Calu3 (cell line): ENCODE measurements at regions not wholly inside any gene's neighbourhood (a gene's known extent, or its start where the extent isn't known, plus 50 kb on each side); places are given as distances from the start of the nearest gene placed in this dataset.

ENCODE experiments used
- BruUV-seq: library from RNA; stranded (reverse); fragments of 400-500 nt; replicated peaks from 2 replicates; lab custom pipeline; 2021; lab: Mats Ljungman, UMichigan
- CTCF ChIA-PET: fragments of 300-600 bp; sonication (Branson Sonifier 250); formaldehyde crosslinking; loops from one replicate; lab custom pipeline; 2022; ENCODE audit warnings: antibody characterized with exemption; lab: Charles Lee
- DNase-seq: peaks from one replicate; pipeline ENCODE4 v3.0.0; 2022
- H3K27ac Mint-ChIP-seq: one replicate; pipeline ENCODE4 v1.8.0; 2022; ENCODE audit warnings: mixed read lengths; ENCODE audit not compliant: unreplicated experiment
- H3K27me3 Mint-ChIP-seq: one replicate; pipeline ENCODE4 v1.8.0; 2022; ENCODE audit warnings: mixed read lengths; ENCODE audit not compliant: unreplicated experiment
- H3K36me3 Mint-ChIP-seq: one replicate; pipeline ENCODE4 v1.8.0; 2022; ENCODE audit warnings: mild to moderate bottlenecking, moderate library complexity, mixed read lengths; ENCODE audit not compliant: insufficient read depth, unreplicated experiment
- H3K4me1 Mint-ChIP-seq: one replicate; pipeline ENCODE4 v1.8.0; 2022; ENCODE audit warnings: mild to moderate bottlenecking, low read depth, mixed read lengths; ENCODE audit not compliant: unreplicated experiment
- H3K4me3 Mint-ChIP-seq: one replicate; pipeline ENCODE4 v1.8.0; 2022; ENCODE audit warnings: mild to moderate bottlenecking, low read depth, moderate library complexity, mixed read lengths; ENCODE audit not compliant: unreplicated experiment
- H3K9me3 Mint-ChIP-seq: one replicate; pipeline ENCODE4 v1.8.0; 2022; ENCODE audit warnings: low read depth, mixed read lengths; ENCODE audit not compliant: unreplicated experiment
- CTCF ChIP-seq: fragments of 200-600 bp; IDR thresholded peaks from one replicate; pipeline ENCODE4 v1.8.0; 2022; ENCODE audit warnings: antibody characterized with exemption; ENCODE audit not compliant: unreplicated experiment
- intact Hi-C: fragments of 100-400 bp; cut with micrococcal nuclease; formaldehyde crosslinking; loops from one replicate; pipeline ENCODE4 v1.10.0; 2022; ENCODE audit not compliant: unreplicated experiment

- DNase-seq = no peak
- H3K27me3 Mint-ChIP-seq = no peaks in the 10 kb centered on the region
- intact Hi-C loops = no loop called here
- CTCF ChIA-PET = interaction anchor here (0.6 kb wide), 1 partner anchor 192 kb away, joined by 7 read pairs; no protein-coding TSS in a partner anchor
- H3K9me3 Mint-ChIP-seq = no peaks in the 10 kb centered on the region
- no TSS peak for BruUV-seq
- H3K27ac Mint-ChIP-seq = no peak overlapping the region
- H3K4me1 Mint-ChIP-seq = peaks cover 11% of the 10 kb centered on the region
- H3K4me3 Mint-ChIP-seq = no peak overlapping the region
- H3K36me3 Mint-ChIP-seq = no peaks in the 10 kb centered on the region
- TF ChIP-seq CTCF = no peak
These were observed 98.8 kb upstream of the CASK start for GRCh38 chrX:42022158-42022557.

- no peak overlapping the region for H3K27ac Mint-ChIP-seq
- no peaks in the 10 kb centered on the region for H3K4me1 Mint-ChIP-seq
- CTCF ChIA-PET = interaction anchor here (0.5 kb wide), 1 partner anchor 708 kb away, joined by 3 read pairs; no protein-coding TSS in a partner anchor
- H3K4me3 Mint-ChIP-seq = no peak overlapping the region
- H3K36me3 Mint-ChIP-seq = no peaks in the 10 kb centered on the region
- DNase-seq = no peak
- intact Hi-C loops = no loop called here
- H3K9me3 Mint-ChIP-seq = no peaks in the 10 kb centered on the region
- no peaks in the 10 kb centered on the region for H3K27me3 Mint-ChIP-seq
- no peak for TF ChIP-seq CTCF
- no TSS peak for BruUV-seq
These were observed 97.7 kb upstream of the CASK start for GRCh38 chrX:42021058-42021457.

- Mint-ChIP-seq H3K27me3 (no peaks in the 10 kb centered on the region), H3K4me3 (no peak overlapping the region), H3K27ac (no peak overlapping the region), H3K9me3 (no peaks in the 10 kb centered on the region), H3K36me3 (no peaks in the 10 kb centered on the region), H3K4me1 (no peaks in the 10 kb centered on the region)
- intact Hi-C loops = no loop called here
- CTCF ChIA-PET = no interaction called here
- no TSS peak for BruUV-seq
- TF ChIP-seq CTCF = no peak
- DNase-seq = no peak
These were observed 96.9 kb upstream of the CASK start for GRCh38 chrX:42020225-42020624.

GRCh38 chrX:42017971-42018370 is 94.6 kb upstream of the CASK start:
- no peaks in the 10 kb centered on the region for H3K9me3 Mint-ChIP-seq
- DNase-seq = no peak
- H3K4me1 Mint-ChIP-seq = no peaks in the 10 kb centered on the region
- TF ChIP-seq CTCF = no peak
- intact Hi-C loops = no loop called here
- H3K36me3 Mint-ChIP-seq = no peaks in the 10 kb centered on the region
- BruUV-seq = no TSS peak
- H3K4me3 Mint-ChIP-seq = no peak overlapping the region
- no peak overlapping the region for H3K27ac Mint-ChIP-seq
- no peaks in the 10 kb centered on the region for H3K27me3 Mint-ChIP-seq
- CTCF ChIA-PET = no interaction called here

GRCh38 chrX:42000836-42001235 is 77.5 kb upstream of the CASK start:
- no peak overlapping the region for H3K27ac Mint-ChIP-seq
- H3K9me3 Mint-ChIP-seq = no peaks in the 10 kb centered on the region
- H3K4me1 Mint-ChIP-seq = no peaks in the 10 kb centered on the region
- BruUV-seq = no TSS peak
- no peaks in the 10 kb centered on the region for H3K27me3 Mint-ChIP-seq
- no peak overlapping the region for H3K4me3 Mint-ChIP-seq
- no peak for TF ChIP-seq CTCF
- CTCF ChIA-PET = no interaction called here
- DNase-seq = no peak
- intact Hi-C loops = no loop called here
- H3K36me3 Mint-ChIP-seq = no peaks in the 10 kb centered on the region
